ENCODE measurements at regions not wholly inside any gene's neighbourhood (a gene's known extent, or its start where the extent isn't known, plus 50 kb on each side); places are given as distances from the start of the nearest gene placed in this dataset.

- no peak for TF ChIP-seq CTCF (IDR thresholded peaks at IDR 0.05; ENCODE audit: low read depth, low read length, missing input control)
- TF ChIP-seq EGR1 (IDR thresholded peaks at IDR 0.05; ENCODE audit: low read depth in 2 of 2) = no peak
- no peak for TF ChIP-seq RAD21 (IDR thresholded peaks at IDR 0.05)
- no peak for TF ChIP-seq MAX (IDR thresholded peaks at IDR 0.05)
- TF ChIP-seq NR2F2 (IDR thresholded peaks at IDR 0.05) = no peak
- no peak for TF ChIP-seq ZBTB33 (IDR thresholded peaks at IDR 0.05)
- no peak for TF ChIP-seq REST (IDR thresholded peaks at IDR 0.05)
- no peak for TF ChIP-seq HNF4A (conservative IDR thresholded peaks at IDR 0.05)
- no peak for TF ChIP-seq JUND (IDR thresholded peaks at IDR 0.05)
- TF ChIP-seq SP1 (IDR thresholded peaks at IDR 0.05) = no peak
- no peak for TF ChIP-seq YY1 (IDR thresholded peaks at IDR 0.05)
- TF ChIP-seq TAF1 (conservative IDR thresholded peaks at IDR 0.05) = no peak
- TF ChIP-seq ATF3 (IDR thresholded peaks at IDR 0.05) = no peak
Observed at GRCh38 chr13:30148171-30148754, 159.1 kb downstream of the KATNAL1 start.

Measured in liver (tissue), 3 donors.